NCI-H82 (cell line): ENCODE measurements at regions not wholly inside any gene's neighbourhood (a gene's known extent, or its start where the extent isn't known, plus 50 kb on each side); places are given as distances from the start of the nearest gene placed in this dataset.

ENCODE experiments used
- DNase-seq: peaks from one replicate; lab custom pipeline; 2025; lab: John Stamatoyannopoulos, UW

- DNase-seq: peak; percentile 1
Observed at GRCh38 chr3:30356866-30357753, 249.3 kb upstream of the TGFBR2 start.

GRCh38 chr3:30357897-30358296 is 248.5 kb upstream of the TGFBR2 start:
- no peak for DNase-seq

GRCh38 chr3:30358871-30359270 is 247.5 kb upstream of the TGFBR2 start:
- DNase-seq: no peak

- no peak for DNase-seq
Observed at GRCh38 chr3:30368978-30369377, 237.4 kb upstream of the TGFBR2 start.

- DNase-seq: no peak
Observed at GRCh38 chr3:30370681-30371271, 235.6 kb upstream of the TGFBR2 start.

GRCh38 chr3:30372837-30373236 is 233.6 kb upstream of the TGFBR2 start:
- DNase-seq: no peak

- no peak for DNase-seq
Observed at GRCh38 chr3:30384546-30385072, 221.8 kb upstream of the TGFBR2 start.

GRCh38 chr3:30393079-30393478 is 213.3 kb upstream of the TGFBR2 start:
- no peak for DNase-seq

- no peak for DNase-seq
Observed at GRCh38 chr3:30397030-30397429, 209.4 kb upstream of the TGFBR2 start.

- no peak for DNase-seq
Observed at GRCh38 chr3:30399394-30400181, 206.8 kb upstream of the TGFBR2 start.

- no peak for DNase-seq
Observed at GRCh38 chr3:30400926-30401325, 205.5 kb upstream of the TGFBR2 start.

GRCh38 chr3:30401971-30402370 is 204.4 kb upstream of the TGFBR2 start:
- DNase-seq: no peak

GRCh38 chr3:30407651-30408050 is 198.8 kb upstream of the TGFBR2 start:
- no peak for DNase-seq

GRCh38 chr3:30408105-30408557 is 198.3 kb upstream of the TGFBR2 start:
- no peak for DNase-seq

GRCh38 chr3:30418443-30418842 is 188.0 kb upstream of the TGFBR2 start:
- DNase-seq: no peak

- no peak for DNase-seq
Observed at GRCh38 chr3:30421266-30421665, 185.1 kb upstream of the TGFBR2 start.

- DNase-seq: no peak
Observed at GRCh38 chr3:30426293-30426993, 180.0 kb upstream of the TGFBR2 start.

GRCh38 chr3:30428251-30428650 is 178.2 kb upstream of the TGFBR2 start:
- DNase-seq: no peak

GRCh38 chr3:30435861-30436331 is 170.5 kb upstream of the TGFBR2 start:
- no peak for DNase-seq

GRCh38 chr3:30437171-30437601 is 169.2 kb upstream of the TGFBR2 start:
- DNase-seq: no peak

- DNase-seq: no peak
Observed at GRCh38 chr3:30438126-30438525, 168.3 kb upstream of the TGFBR2 start.
